PC-3 (cell line): ENCODE measurements at regions not wholly inside any gene's neighbourhood (a gene's known extent, or its start where the extent isn't known, plus 50 kb on each side); places are given as distances from the start of the nearest gene placed in this dataset.

ENCODE experiments used
- CTCF ChIP-seq: fragments of 300-600 bp; sonication (generic); conservative IDR thresholded peaks from 2 replicates; pipeline ENCODE4 v1.5.1; 2017; ENCODE audit warnings: antibody characterized with exemption, low read depth, mild to moderate bottlenecking, low read length
- EZH2 ChIP-seq: fragments of 300-600 bp; sonication (generic); IDR thresholded peaks from one replicate; pipeline ENCODE4 v1.6.1; 2017; ENCODE audit warnings: antibody characterized with exemption, mild to moderate bottlenecking, low read length; ENCODE audit not compliant: unreplicated experiment

- TF ChIP-seq EZH2 (no peak), CTCF (no peak)
Observed at GRCh38 chr5:128009403-128009802, 74.2 kb upstream of the SLC12A2 start.
